ENCODE measurements at regions not wholly inside any gene's neighbourhood (a gene's known extent, or its start where the extent isn't known, plus 50 kb on each side); places are given as distances from the start of the nearest gene placed in this dataset.

DNA sequence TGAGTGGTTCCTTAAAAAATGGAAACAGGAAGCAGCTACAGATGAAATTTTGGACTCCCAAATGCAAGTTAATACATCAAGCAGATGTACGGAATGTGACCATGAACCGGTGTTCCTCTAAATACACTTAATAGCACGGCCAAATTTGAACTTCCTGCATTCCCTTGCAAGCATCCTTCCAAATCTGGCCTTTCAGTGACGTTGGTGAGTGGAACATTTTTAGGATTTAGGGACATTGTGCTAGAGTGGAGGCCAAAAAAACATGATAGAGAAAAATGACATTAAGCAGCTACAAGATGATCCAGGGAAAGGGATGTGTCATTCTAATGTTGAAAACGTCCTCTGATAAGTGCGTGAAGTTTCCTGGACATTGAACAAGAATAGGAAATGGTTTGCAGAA is 62.1 kb downstream of the CTAGE1 start:
- DNase-seq, result no peak

DNA sequence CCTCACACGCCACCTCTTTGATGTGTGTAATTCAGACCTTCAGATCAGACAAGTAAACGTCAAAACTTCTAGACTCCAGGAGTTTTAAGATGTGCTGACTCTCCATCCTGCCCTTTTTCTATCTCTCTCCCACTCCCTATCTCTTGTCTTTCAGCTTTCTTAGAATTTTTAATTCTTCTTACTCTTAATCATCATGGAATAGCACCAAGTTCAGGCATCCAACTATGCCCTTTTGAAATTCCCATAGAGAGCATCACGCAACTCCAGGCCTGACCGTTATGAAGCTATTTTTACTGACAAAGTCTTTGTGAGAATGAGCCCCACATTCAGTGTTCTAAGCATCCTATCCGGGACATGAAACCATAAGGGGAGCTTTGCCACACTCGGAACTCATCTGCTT is 62.6 kb downstream of the CTAGE1 start:
- no peak for DNase-seq

DNA sequence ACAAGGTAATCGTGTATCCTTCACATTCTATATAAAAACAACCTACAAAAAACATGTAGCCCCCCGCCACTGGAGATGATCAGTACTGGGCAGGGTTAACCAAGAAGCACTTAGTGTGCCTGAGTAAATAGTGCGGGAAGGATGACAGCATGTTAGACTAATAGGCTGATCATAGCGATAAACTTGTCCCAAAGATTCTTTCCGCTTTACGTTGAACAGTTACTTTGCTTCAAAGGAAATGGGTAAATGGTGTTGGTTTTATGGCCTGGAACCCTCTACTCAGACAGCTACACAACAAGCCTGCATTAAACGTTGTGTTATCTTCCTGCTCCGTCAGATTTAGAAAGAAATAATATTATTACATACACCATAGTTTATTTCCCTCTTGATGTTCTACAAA is 67.7 kb downstream of the CTAGE1 start:
- no peak for DNase-seq

DNA sequence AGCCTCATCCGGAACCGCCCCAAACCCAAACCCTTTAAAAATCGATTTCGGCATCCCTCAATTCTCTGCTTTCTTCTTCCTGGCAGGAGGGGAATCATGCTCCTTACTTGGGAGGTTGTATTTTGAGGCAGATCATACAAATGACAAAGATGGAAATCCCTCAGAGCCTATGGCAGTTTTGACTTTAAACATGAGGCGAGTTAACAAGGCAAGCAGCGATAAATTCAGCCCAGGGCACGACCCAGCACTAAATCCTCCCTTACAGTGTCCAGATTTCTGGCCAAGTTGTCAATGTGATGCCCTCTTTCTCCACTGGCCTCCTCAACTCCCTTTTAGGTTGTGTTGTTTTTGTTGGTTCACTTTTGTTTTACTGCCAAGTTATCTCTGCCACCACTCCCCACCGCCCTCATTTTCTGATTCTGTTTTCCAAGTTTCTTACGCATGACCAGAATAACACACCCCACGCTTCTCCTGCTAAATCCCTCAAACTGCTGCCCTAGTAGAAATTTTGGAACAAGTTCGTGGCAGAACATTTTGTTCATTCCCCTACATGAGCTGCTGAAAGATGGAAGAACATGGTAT is 68.3 kb downstream of the CTAGE1 start:
- DNase-seq, result no peak

DNA sequence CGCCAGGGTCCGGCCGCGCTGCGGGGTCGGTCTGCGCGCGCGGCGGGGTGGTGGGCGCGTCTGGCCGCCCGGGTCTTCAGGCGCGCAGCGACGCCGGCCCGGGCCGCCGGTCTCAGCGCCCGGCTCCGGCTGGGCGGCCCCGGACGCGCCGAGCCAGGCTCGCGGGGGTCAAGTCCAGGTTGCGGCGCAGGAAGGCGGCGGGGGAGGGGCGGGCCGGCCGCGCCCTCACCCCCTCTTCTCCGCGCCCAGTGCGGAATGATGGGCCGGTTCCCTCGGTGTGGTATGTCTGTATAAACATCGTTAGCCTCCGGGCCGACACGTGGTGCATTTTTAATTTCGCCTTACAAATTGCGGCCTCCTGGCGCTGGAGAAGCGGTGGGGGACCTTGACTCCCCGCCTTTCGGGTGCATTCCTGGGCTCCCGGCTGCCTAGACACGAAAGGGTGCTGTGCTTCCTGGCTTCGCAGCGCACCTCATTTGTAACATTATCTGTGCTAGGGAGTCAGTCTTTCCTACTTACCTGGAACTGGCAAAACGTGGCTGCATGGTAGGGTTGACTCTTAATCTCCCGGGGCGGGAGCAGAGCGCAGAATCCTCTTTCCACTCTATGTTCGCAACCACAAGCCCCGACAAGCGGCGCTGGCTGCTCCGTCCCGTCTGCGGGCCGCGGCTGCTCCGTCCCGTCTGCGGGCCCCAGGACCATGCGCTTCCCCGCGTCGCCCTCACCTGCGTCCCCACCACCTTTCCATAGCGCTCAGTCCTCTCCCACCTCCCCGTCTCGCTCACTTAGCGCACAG is 69.0 kb downstream of the CTAGE1 start:
- DNase-seq, result no peak

DNA sequence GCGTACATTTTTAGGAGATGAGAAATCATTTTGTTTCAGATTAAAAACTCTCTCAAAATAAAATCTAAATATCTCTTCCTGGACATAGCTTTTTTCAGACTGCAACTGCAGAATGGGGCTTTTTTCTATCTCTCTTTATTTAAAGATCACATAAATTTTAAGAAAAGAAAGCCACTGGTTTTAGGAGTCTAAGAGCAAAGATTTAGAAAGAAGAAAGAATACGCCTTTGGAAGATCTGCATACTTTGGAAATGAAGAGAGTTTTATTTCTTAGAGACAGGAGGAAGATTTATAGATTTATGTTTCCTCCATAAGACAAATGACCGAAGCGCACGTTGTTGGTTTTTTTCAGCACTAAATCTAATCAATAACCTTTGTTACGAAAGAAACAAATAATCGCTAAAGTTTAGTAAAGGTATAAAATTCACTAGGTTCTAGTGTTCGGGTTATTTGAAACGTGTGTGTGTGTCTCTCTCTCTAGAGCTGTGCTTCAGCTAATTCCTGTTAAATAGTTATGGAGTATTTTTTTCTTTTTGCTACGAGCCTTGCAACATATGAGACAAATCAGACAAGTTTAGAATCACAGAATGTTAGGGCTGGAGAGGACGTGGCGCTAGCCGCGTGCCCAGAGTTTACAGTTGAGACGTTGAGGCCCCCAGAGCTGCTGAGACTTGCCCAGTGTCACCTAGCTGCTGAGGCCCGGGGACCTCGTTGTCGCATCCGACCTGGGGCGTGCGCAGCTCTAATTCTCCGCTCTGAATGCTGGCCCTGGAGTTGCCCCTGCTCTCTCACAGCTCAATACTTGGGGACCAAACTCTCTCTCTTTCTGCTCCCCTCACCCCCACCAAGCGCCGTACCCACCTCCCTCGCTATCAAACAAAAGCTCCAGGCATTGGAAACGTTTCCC is 69.9 kb downstream of the CTAGE1 start:
- DNase-seq, result no peak

DNA sequence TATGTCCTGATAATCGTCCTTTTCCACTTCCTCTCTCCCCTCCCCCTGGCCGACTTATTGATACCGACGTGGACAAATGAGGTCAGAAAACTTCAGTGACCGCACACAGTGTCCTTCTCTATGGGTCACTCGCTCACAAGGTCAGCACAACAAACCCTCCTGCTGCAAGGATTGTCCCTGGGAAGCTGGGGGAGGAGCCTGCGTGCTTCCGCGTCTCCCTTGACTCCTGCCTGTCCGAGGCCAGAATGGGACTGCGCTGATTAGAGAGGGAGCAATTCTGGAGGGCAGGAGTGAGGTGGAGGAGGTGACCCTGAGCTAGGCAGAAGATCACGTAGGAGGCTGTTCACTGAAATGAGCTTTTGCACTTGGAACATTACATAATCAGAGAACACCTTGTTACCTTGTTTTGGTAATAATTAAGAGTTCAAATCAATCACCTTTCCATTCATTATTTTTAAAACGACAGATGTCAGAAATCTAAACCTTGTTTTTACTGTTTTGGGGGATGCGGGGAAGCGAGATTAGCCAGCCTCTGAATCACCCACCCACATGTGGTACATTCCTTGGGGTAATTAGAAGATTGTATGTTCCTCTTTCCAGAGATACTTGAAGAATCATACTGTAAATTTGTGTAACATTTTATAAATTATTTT is 70.6 kb downstream of the CTAGE1 start:
- no peak for DNase-seq

DNA sequence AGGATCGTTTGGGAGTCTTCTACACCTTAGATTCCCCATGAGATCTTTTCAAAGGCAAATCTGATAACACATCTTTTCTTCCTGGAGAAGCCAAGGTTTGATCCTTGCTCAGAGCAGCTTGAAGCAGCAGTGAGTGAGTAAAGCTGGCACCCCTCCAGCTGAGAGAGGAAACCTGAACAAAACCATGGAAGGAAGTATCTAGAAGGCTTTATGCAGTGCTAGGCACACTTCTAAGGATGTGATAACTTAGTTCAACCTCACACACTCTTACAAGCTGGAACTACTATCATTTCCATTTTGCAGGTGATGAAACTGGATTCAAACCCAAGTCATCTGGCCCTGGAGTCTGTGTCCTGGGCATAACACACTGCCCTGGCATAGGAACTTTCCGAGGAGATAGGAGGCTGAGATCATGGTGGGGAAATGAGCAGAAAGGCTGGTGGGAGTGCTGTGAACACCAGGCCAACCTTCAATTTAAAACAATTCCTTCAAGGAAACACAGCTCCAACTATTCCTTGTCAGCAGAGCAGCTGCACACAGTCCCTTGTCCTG is 71.2 kb downstream of the CTAGE1 start:
- no peak for DNase-seq

DNA sequence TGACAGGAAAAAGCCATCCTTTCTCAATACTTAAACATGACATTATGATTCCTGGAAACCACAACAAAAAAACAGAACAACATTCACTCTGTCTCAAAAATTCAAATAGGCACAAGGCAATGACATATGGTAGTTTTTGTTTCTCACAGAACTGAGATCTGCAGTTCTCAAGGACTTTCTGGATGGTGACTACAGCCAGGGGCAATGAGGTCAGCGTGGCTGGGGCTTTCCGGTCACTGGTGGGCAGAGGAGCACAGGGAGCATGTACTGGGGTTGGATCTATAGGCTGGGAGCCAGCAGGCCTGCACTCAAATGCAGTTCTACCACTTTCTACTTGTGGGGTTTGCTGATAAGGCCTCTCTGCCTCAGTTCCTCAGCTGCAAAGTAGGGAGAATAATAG is 72.0 kb downstream of the CTAGE1 start:
- DNase-seq, result no peak

DNA sequence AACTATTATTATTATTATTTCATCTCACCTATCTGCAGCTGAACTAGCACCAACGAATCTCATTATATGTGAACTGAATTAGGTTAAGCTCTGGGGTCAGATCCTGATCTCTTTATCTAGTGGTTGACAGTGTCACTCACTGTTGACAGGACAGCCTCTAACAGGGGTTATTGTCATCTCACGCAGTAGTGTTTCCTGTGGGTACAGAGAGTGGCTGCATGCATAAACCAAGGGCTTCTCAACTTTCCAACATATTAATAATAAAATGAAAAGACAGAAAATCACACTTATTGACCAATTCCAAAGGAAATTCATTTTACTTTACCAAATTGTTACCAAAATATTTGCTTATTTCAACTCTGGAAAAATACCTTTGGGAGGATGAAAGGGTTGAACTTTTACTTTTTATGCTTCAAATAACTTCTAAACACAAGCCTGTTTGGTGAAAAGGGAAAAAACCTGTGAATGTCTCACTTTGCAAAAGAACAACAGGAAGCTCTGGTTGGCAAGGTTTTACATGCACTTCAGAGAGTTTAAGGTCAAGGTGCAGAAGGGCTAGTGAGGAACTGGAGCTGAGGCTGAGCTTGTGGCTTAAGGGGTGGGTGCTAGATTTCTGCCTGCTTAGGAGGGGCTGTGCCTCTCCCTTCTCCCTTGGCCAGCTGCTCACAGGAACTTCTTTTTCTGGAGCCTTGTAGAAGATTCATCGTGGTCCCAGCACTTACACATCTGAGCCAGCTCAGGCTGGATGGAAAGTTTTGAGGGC is 72.6 kb downstream of the CTAGE1 start:
- DNase-seq, result no peak

DNA sequence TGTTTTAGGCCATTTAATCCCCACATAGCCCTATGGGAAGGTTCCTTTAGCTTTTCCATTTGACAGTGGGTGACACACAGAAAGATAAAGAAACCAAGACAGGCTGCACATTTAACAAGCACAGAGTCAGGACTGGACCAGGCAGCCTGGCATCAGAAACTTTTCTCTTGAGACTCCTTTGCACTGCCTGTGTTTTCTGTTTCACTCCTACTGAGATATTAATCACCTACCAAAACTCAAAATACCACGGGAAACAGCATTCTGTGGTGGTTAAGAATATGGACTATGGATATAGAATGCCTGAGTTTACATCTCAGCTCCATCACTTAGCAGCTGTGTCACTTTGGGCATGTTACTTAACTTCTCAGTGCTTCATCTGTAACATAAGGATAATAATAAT is 73.3 kb downstream of the CTAGE1 start:
- no peak for DNase-seq

DNA sequence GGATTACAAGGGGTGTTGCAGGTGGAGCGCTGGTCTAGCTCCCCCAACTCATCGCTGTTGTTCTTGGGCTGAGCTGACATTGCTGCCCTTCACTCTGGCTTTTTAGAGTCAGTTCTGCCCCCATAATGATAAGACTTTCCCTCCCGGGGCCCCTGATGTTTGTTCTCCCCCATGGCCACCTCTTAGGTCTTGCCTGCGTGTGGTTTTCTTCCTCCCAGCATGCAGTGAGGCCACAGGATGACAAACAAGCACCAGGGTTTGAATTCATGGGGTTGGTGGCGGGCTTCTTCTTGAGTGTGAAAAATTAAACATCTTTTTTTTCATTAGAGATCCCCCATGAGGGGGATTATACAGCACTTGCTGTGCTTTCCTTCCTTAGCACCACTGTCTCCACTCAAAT is 74.1 kb downstream of the CTAGE1 start:
- no peak for DNase-seq

DNA sequence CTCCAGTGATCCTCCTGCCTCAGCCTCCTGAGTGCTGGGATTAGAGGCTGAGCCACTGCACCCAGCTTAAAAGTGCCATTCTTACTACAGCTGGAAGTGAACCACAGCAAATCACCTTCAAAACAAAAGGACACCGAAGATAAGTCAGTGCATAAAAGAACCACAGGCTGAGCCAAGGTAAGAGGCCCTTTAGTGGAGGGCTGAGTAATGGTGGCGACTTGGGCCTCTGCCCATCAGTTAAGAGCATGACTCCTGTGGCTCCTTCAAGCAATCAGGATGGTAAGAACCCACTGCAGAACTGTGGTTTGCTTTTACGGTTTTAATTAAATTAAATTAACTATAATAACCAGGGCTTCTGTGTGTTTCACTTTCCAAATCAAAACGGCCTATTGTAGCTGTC is 75.1 kb downstream of the CTAGE1 start:
- DNase-seq, result no peak

DNA sequence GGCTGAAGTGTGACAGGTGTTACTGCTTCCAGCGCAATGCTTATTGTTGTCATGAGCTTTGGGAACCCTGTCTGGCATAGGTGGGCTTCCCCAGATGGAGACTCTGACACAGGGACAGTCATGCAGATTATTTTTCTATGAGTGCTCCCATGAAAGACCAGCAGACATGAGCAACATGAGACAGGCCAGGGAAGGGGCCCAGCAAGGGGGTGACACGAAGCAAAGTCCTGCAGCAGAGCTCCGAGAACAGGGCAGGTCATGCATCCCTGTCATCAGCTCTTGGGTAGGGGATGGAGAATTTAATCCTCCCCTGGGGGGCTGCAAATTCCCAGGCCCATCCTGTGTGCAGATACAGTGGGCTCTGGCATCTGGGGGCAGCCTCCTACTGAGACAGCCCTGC is 77.4 kb downstream of the CTAGE1 start:
- no peak for DNase-seq

DNA sequence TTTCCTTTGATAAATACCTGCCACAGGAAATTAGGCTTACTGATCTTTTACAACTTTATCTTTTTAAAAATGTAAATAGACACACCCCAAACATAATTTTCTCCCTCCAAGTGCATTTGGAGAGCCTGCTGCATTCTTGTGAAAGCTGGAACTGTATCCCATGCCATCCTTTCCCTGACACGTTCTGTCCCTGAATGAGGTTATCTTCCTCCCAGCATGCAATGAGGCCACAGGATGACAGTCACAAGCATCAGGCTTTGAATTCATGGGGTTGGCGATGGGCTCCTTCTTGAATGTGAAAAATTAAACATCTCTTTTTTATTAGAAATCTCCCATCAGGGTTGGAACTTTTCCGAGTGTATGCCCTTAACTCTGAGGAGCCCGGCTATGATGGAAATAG is 77.8 kb downstream of the CTAGE1 start:
- no peak for DNase-seq

DNA sequence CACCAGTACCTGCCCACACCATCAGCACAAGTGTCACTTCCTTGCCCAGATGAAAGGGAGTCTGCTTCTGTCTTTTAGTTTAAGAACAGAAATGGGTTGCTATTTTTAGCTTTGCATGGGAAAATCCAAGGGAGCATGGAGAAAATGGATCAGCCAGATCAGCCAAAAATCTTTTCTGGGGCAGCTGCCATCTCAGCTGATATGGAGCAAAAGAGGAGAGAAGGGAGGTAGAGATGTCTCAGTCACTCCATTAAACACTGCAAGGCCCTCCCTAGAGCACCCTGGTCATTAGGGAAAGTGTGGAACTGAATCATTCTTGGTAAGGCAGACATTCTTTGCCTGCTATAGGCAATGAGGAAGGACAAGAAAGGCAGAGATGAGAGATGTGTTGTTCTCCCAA is 79.9 kb downstream of the CTAGE1 start:
- no peak for DNase-seq

DNA sequence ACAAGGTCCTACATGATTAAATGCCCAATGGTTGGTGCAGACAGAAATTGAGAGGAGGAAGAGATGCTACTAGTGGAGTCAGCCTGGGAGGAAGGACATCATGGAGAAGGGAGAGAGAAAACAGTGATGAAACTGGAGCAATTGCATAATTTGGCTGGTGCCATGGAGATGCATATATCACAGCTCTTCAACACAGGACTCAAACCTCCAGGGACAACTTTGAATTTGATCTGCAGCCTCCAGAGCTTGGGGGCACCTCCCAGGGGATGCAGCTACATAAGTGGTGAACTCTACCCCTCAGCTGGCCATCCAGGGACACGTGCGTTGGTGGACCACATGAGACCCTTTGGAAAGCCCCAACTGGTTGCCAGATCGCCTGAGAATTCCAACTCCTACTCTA is 80.4 kb downstream of the CTAGE1 start:
- DNase-seq, result no peak

DNA sequence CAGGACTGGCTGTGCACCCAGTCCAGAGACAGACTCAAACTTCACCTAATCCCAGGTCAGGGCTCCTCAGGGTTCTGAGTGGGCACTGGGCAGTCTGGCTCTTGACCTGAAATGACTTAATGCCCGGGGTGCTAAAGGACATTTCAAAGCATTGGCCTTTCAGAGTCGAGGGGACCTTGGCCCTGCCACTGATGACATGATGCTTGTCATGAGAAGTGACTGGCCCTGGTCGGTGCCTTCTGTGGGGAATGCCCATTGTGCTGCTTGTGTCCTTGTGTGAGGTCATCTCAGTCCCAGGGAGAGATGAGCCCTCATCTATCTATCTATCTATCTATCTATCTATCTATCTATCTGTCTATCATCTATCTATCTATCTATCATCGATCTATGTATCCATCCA is 81.3 kb downstream of the CTAGE1 start:
- DNase-seq, result no peak

DNA sequence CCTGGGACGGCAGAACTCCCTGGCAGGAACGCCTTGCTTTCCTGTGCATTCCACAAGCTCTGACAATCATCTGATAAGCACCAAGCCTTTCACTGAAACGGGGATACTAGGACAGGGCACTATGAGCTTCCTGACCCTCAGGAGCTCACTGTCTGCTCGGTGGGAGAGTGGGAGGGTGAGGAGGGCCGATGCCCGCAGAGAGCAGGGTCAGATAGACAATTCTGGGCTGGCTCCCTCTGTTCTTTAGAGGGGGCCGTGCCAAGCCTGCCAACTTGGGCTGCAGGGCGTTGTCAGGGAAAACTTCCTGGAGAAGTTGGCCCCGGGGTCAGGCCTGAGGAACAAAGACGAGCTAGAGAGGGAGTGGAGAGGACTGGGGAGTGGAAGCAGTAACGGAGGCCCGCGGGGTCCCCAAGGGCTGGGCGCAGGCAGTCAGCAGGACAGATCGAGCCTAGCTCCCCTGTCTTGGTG is 82.0 kb downstream of the CTAGE1 start:
- DNase-seq, result no peak

DNA sequence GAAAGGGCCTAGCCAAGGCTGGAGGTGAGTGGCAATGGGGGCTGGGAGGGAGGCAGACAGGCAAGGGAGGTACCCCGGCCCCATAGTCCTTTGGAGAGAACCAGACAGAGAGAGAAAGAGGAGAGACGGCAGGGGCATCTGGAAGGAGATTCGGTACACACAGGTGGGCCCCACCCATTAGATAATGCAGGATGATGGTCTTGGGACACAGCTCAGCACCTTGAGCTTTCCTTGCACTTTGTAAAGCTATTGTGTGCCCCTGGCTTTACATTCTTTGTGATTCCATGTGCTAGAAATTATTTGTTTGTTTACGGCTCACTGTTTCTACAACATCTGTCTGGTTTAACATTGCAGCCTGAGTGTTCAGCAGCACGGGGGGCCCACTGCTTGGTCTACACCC is 83.1 kb downstream of the CTAGE1 start:
- no peak for DNase-seq

DNA sequence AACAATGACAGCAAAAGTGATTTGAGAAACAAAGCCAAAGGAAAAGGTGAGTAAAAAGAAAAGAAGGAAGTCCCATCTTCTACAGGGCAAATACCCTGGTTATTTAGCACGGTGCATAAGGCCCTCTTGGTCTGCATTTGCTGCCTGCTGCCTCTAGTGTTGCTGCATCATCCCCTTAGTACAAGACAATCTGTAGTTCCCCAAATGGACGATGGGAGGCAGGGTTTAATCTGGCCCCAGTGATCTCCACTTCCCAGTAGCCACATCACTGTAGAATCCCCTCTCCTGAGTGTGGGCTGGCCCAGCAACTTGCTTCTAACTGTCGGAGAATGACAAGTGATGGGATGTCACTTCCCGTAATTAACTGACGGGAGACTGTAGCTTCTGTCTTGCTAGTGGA is 85.1 kb downstream of the CTAGE1 start:
- no peak for DNase-seq

DNA sequence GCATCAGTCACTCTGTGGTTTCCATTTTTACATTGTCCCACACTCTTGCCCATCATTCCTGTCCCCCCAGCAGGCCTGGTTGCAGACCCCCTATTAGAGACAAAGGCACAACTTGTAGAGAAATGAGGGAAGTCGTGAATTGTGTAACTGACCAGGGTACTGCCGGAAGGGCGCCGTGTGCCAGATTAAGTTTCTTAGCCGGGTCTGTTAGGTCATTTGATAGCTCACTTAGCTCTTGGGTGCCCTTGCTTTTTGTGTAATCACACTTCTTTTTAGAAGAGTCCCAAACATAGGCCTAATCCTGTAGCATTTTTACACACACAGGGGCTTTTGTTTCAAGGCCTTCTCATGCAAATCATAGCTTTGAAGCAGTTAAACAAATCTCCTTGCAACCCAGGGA is 87.2 kb downstream of the CTAGE1 start:
- no peak for DNase-seq
